ENCODE measurements at regions not wholly inside any gene's neighbourhood (a gene's known extent, or its start where the extent isn't known, plus 50 kb on each side); places are given as distances from the start of the nearest gene placed in this dataset.
"Not testable (repeated sequence)": the region's sequence is repeated elsewhere in the genome, so short reads cannot be mapped to it uniquely, and the experiment has no call there.

DNA sequence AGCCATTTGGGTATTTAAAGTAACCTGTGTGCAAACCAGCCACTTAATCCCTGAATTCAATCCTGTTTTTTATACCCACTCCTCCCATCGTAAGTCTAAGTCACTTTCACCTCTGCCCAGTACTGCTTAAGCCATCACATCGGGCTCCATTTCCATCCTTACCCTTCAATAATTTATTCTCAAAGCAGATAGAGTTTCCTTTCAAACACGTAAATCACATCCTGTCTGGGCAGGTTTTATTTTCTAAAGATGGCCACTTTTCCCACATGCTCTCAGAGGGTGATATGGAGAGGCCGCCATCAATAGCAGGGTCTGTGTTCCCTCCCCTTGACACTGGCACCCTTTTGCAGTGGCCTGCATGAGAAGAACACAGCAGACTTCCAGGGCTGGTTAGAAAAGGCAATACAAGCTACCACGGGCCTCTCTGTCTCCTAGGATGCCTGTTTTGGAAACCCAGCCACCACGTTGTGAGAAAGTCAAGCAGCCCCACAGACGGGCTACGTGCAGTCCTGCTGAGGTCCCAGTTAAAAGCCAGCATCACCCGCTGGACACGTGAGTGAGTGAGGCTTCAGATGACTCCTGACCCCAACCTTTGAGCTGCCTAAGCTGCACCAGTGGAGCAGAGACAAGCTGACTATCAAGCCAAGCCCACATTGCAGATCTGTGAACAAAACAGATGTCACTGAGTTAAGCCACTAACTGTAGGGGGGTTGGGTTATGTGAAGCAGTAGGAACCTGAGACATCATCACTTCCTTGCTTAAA lies 241.8 kb upstream of the SLCO3A1 start:
- DNase-seq (ENCODE audit: low spot score) = no peak

DNA sequence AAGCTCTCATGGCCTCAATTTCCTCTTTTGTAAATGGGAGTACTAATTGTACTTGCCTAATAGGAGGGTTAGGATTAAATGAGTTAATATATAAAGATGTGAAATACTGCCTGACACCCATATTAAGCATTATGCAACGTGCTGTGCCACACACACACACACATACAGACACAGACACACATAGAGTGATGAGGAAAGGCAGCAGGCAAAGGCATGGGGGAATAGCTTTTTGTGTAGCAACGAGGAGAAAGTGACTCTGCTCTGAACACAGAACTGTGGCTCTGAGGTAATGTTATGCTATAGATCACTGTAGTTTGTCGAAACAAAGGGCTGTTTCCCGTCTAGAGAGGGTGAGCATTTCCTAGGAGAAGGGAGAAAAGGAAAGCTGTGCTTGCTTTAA lies 233.3 kb upstream of the SLCO3A1 start:
- no peak for DNase-seq (ENCODE audit: low spot score)

DNA sequence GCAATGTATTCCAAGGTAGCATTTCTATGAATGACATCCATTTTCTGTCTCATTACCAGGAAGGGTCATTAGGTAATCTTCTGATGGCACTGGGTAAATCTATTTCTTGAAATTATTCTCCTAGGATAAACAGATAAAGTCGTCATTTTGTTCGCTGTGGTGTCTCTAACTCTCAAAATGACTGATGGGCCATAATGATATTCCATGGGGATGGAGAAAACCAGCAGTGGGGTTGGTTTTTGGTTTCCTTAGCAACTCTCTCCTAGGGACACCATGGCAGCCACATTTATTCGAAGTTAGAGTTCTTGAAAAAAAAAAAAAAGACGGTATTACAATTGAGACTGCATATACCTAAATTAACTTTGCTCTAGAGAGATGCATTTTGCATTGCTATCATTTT lies 231.3 kb upstream of the SLCO3A1 start:
- DNase-seq (ENCODE audit: low spot score) = no peak

DNA sequence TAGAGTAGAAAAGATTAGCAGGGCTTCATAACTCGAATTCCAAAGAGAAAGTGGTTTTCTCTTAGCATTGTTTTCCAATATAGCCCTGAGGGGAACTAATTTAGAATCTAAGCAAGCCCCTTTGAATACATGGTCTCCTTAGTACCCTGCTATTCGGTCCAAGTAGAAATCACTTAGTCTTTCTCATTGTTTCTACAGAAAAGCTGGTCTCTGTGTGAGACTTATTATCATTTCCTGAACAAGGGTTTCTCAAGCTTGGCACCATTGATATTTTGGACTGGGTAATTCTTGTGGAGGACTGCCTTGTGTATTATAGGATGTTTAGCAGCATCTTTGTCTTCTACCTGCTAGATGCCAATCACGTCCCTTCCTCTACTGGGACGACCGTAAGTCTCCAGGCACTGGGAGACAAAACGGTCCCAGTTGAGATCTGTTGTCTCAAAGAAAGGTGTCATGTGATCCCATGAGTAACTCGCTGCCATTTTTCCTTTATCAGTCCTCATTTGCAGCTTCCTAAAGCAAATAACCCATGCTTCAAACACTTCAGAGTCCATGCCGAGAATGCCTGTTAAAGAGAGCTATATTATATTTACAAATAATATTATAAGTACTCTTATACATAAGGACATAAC lies 230.7 kb upstream of the SLCO3A1 start:
- DNase-seq (ENCODE audit: low spot score) = no peak

DNA sequence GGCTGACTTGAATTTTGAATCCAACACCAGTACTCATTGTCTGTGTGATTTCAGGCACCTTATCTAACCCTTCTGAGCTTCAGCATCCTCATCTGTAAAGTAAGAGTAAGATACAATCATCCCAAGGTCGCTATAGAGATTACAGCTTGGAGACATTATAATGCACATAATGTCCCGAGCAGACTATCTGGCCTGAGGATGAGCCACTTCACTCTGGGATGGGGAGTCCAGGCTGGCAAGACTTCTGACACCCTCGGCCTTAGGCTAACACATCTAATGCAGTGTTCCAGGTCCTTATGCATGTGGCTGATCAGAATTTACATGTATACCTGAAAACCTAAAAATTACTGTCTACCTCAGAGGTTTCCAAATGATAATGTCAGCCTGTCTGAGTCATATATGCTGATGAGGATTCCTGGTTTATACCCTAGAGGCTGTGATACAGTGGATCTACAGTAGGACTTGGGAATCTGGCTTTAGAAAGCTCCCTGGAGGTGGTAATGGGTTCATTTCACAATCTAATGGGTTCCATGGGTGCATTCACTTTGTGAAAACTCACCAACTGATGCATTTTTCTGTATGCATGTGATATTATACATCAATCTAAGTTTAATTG lies 229.0 kb upstream of the SLCO3A1 start:
- DNase-seq (ENCODE audit: low spot score) = no peak

DNA sequence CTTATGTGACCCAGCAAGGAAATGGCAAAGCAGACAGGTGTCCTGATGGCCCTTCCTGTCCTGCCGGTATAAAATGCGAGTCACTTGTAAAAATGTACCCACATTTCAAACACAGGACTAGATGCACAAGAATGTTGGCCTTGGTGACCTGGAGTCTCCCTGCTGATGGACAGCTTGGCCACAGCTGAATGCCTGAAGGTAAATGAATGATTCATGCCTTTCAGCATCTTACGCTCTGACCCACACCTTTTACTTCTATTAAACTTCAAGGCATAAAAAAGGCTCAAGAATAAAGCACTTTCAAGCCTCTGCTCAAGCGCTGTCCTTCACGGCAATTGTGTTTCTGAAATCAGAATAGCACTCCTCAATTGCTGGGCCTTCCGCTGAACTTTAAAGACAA lies 228.0 kb upstream of the SLCO3A1 start:
- no peak for DNase-seq (ENCODE audit: low spot score)

DNA sequence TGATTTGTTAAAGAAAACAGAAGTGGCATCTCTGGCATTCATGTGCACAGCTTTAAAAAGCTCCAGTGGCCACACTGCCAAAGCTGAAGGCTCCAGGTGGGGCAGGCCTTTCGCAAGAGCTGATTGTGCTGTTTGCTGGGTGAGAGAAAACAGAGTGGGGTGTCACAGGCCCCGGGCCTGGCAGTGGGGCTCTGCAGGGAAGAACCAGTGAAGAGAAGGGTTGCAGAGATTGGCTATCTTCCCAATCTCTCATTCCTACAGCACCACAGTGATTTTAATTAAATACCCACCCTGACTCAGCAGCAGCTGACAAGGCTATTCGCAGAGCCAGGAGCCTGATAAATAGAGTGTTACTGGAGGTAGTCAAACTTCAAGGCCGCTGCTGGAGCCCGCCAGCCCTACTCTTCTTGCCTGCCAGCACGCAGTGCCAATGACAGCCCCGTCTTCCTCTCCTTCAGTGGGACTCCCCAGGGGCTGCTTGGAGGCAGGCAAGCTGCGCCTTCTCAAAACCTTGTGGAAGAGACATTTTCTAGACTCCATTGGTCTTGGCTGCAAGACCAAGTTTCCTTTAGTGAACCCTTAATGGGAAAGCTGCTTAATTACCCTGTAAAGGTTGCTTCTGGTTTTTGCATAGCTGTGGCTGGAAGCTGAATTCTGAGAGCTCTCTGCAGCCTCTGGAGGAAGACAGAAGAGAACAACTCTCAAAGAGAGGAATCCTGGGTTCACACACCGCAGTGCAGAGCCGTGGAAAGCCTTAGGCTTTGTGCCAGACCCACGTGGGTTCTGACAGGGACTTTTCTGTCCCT lies 225.8 kb upstream of the SLCO3A1 start:
- no peak for DNase-seq (ENCODE audit: low spot score)

DNA sequence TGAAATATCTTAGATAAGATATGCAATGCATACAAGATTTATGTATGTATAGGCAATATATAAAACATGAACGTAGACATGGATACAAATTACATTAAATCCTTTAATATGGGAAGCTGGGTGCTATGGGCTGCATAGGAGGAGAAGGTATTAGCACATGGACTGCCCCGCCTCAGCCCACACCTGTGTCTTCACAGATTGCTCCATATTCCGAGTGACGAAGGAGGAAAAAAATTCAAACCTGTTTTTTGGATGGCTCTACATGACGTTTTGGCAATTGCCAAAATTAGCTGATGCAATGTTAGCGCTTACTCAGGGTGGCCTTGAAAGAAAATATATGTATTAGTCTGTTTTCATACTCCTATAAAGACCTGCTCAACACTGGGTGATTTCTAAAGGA lies 223.4 kb upstream of the SLCO3A1 start:
- DNase-seq (ENCODE audit: low spot score) = no peak

DNA sequence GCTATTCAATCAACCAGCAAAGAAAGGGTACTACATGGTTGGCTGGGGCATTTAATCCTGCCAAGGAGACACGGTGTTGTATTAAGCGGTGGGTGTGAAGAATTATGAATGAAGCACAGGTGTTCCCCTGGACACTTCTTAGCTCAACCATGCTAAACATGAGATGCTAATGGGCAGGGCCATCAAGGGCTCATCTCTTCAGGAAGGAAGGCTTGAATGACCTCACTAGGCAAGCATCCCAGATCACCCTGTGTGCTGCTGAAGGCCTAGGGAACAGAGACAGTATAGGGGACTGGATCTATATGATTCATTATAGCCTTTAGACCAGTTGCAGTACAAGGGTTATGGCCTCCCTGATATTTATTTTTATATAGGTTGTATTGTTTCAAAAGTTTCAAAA lies 221.3 kb upstream of the SLCO3A1 start:
- DNase-seq (ENCODE audit: low spot score) = no peak

DNA sequence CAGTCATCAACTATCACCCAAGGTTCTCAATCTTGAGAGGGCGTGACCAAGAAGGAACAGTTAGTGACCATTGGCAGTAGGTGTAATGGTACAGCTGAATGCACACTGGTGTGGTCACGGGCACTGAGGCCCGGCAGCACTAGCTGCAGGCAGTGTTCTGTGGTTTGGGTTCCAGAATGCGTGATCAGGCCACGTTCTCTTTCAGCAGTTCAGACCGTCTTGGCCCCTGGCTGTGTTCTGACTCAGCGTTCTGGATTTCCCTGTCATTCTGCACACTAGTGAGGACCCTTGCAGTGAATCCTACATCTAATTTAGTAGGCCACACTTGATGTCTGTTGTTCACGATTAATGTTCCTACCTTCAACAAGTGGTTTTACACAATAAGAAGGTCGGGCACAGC lies 220.5 kb upstream of the SLCO3A1 start:
- no peak for DNase-seq (ENCODE audit: low spot score)

DNA sequence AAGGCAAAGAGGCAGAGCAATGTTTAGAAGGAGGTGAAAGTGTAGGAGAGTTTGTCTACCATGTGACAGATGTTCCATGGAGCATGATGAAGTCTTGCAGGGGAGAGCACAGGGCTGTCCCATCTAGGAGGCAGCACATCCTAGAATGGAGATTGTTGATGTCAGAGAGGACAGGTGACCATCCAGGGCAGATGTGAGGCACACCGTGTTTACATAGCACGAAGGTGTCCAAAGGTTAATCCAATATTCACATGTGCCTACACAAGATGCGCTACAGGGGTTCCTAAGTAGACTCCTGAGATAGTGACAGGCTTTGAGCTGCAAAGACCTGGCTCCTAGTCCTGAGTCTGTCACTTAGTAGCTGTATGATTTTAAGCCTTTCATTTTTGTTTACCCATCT lies 219.3 kb upstream of the SLCO3A1 start:
- DNase-seq (ENCODE audit: low spot score) = no peak

DNA sequence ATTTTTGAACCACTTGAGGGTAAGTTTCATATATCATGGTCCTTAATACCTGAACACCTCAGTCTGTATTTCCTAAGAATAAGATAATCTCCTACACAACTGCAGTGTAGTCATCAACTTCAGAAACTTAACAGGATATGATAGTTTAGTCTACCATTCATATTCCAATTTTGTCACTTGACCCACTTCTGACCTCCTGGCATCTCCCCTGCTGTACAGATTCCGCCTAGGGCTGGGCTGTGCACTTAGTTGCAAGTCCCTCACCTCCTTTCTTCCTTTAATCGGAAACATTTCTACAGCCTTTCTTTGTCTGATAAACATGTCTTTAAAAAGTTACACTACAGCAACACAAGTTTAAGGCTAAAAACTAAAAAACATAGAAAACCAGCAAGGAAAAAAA lies 218.4 kb upstream of the SLCO3A1 start:
- DNase-seq (ENCODE audit: low spot score) = no peak

DNA sequence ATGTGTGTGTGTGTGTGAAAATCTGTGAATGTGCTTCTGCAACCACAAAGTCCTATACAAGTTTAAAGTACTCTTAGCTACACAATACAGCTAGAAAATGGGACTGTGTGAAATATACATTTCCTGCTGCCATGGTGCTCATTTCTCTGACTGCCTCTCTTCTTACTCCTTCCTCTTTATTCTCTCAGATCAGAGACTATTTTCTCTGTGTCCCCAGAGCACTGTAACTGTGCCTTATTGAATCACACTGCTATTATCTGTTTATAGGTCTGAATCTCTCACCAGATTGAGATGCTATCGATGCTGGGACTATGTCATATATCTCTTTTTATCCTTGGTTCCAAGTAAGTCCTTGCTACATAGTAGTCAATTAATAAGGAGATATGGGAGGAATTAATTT lies 217.9 kb upstream of the SLCO3A1 start:
- DNase-seq (ENCODE audit: low spot score) = no peak

DNA sequence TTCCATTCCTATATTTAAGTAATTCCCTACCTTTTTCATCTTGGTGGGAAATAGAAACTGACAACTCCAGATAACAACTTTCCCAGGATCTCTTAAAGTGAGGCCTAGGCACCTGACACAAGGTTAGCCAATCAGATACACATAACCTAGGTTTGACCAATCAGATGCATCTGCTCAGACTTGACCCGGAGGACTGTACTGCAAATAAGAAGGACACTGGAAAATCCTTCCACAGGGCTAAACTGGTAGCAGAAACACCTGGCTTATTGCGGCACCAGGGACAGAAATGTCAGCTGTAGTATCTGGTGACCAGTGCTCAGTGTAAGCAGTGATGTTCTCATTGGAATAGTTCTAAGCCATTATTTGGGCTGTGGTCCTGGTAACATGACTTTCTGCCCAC lies 204.5 kb upstream of the SLCO3A1 start:
- no peak for DNase-seq (ENCODE audit: low spot score)

DNA sequence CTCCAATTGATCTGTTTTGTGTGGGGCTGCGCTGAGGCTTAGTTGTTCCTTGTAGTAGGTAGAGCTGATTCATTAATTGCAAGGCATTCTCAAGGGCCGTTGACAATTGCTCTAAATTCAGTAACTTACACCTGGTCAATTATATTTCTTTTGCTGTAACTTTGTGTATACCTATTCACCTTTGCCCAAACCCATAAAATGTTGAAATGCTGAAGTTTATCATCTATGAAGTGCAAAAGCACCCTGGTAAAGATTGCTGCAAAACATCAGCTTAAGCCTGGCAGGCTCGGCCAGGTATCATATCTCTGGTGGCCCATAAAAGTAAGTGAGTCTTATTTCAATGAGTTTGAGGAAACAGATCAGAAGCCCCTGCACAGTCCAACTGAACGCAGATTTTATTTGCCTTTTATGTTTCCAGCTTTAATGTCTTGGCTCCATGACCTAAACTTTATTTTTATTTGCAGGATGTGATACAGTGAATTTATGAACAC lies 203.6 kb upstream of the SLCO3A1 start:
- DNase-seq (ENCODE audit: low spot score) = no peak

DNA sequence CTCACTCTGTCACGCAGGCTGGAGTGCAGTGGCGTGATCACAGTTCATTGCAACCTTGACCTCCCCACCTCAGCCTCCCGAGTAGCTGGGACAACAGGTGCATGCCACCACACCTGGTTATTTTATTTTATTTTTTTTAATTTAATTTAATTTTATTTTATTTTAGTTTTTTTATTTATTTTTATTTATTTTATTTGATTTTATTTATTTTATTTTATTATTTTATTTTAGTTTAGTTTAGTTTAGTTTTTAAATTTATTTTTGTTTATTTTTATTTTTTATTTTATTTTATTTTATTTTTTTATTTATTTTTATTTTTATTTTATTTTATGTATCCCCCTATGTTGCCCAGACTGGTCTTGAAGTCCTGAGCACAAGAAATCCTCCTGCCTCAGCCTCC lies 202.3 kb upstream of the SLCO3A1 start:
- DNase-seq (ENCODE audit: low spot score) = no peak

DNA sequence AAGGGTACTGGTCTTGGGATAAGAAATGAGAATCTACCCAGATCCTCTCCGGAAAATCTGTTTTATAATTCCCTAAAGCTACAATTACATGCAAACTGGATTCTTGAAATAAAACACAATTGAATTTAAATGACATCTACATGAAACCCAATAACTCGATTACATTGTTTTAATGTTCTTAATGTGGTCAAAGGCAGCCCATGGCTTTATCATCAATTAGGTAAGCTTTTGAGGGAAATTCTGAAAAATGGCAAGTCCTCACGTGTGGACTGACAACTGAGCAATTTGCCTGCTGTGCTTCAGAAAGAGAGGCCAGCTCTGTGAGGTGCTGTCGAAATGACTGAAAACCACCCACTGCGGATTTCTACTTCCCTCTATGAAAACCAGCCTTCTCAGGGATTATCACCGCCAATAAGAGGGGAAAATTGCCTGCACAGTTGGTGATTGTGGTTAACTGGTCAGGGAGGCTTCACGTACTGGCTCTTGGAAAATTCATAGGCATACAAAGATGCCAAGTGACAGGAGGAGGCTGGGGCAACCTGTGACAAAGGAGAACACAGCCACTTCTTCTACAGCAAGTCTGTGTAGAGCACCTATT lies 200.8 kb upstream of the SLCO3A1 start:
- no peak for DNase-seq (ENCODE audit: low spot score)

DNA sequence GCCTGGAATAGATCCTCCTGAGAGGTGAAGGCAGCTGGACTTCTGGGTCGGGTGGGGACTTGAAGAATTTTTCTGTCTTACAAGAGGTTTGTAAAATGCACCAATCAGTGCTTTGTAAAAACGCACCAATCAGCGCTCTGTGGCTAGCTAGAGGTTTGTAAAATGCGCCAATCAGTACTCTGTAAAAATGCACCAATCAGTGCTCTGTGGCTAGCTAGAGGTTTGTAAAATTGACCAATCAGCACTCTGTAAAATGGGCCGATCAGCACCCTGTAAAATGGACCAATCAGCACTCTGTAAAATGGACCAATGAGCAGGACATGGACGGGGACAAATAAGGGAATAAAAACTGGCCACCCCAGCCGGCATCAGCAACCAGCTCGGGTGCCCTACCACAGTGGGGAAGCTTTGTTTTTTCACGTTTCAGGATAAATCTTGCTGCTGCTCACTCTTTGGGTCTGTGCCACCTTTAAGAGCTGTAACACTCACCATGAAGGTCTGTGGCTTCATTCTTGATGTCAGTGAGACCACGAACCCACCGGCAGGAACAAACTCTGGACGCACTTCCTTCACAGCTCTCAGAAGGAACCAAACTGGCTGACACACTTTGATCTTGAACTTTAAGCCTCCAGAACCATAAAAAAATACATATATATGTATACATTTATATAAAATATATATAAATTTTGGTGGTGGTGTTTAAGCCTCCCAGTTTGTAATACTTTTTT lies 197.8 kb upstream of the SLCO3A1 start:
- not testable (repeated sequence) for DNase-seq (ENCODE audit: low spot score)

DNA sequence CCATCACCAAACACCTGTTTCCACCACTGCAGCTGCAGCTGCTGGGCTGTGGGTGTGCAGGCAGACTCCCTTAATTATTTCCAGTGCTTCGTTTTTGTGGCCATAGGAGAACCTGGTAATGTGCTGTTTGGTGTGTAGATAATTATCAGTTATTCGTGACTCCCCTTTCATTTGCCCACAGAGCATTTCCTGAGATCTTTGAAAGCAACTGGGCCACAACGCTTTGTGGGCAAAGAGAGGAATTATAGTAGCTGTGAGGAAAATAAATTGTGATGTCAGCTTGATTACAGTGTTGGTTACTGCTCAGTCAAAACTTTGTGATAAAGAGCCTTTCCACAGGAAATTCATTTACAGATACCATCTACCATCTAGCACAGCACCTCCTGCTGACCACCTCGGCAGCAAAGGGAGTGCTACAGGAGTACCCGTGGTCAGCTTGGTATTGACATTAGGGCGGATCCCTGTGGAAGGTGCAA lies 193.3 kb upstream of the SLCO3A1 start:
- DNase-seq (ENCODE audit: low spot score) = no peak

DNA sequence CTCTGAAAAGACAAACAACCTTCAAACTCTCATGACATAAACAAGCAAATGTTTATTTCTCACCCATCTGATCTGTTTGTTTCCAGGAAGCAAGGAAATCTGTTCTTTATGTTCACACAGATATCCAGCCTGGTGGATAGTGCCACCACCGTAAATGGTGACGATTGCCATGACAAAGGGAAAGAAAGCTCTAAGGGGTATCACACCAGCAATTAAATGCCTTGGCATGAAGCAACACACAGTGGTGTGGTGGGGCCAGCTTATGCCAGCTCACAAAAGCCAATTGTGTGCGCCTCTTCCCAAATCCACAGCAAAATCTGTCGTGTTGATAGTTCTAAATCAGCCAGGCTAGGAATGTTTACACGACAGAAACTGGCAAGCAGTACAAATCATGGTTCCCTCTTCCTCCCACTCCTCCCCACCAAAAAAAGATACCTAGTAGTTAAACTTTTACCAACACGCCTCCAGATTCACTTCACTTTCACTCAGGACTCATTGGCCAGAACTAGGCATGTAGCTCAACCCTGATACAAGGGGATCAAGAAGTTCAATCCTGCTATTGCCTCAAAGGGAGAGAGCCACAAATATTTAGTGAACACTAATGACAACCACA lies 189.2 kb upstream of the SLCO3A1 start:
- no peak for DNase-seq (ENCODE audit: low spot score)

DNA sequence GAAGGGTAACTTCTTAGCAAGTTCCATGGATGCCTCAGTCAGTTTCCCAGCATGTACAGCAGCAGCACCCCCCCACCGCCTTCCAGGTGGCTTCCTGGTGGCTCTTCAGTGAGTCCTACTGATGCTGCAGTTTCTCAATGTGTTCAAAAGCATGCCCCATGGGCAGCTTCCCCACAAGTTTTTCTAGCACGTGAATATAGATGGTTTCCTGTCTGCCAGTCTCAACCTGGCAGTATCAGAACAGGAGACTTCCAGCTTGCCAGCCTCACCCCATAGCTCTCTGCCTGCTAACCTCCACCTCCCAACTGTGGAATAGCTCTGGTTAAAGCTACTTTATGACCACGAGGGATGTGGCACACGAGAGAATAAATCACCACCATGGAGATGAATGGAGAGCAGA lies 188.3 kb upstream of the SLCO3A1 start:
- no peak for DNase-seq (ENCODE audit: low spot score)
